Fibroblast of lung (primary cell): ENCODE measurements at regions not wholly inside any gene's neighbourhood (a gene's known extent, or its start where the extent isn't known, plus 50 kb on each side); places are given as distances from the start of the nearest gene placed in this dataset.

Source experiments
- DNase-seq, 2 donors: peaks; one replicate each; pipeline versions ENCODE4 v3.0.0 to v3.0.0-alpha.2; 2010; ENCODE audit warnings: low read depth in 2 of 2
- H2AFZ ChIP-seq: 2 replicates; pipeline ENCODE4 v1.5.1; 2012; ENCODE audit warnings: low read length, control low read depth, inconsistent platforms
- H3K27ac ChIP-seq: 2 replicates; pipeline ENCODE4 v1.5.1; 2011; ENCODE audit warnings: low read length, control low read depth; ENCODE audit not compliant: insufficient read depth
- H3K27me3 ChIP-seq: 2 replicates; pipeline ENCODE4 v1.5.1; 2011; ENCODE audit warnings: mild to moderate bottlenecking, low read length; ENCODE audit not compliant: control insufficient read depth, insufficient read depth
- H3K36me3 ChIP-seq: 2 replicates; pipeline ENCODE4 v1.5.1; 2011; ENCODE audit warnings: low read length; ENCODE audit not compliant: control insufficient read depth, insufficient read depth
- H3K4me1 ChIP-seq: 2 replicates; pipeline ENCODE4 v1.5.1; 2011; ENCODE audit warnings: low read length; ENCODE audit not compliant: control insufficient read depth, insufficient read depth; ENCODE audit errors: extremely low read depth
- H3K4me2 ChIP-seq: 2 replicates; pipeline ENCODE4 v1.5.1; 2011; ENCODE audit warnings: low read length, control low read depth; ENCODE audit not compliant: insufficient read depth; ENCODE audit errors: extremely low read depth
- H3K4me3 ChIP-seq, 4 experiments: fragments of 200-600 bp in 1 of 4; sonication (generic) in 1 of 4; replicated peaks in 1 of 4; 2 replicates each; pipeline ENCODE4 v1.5.1; 2011 to 2016; ENCODE audit warnings: low read length in 4 of 4, low read depth in 3 of 4, mild to moderate bottlenecking in 3 of 4, control low read depth in 2 of 4, inconsistent platforms in 1 of 4, mixed read lengths in 1 of 4; ENCODE audit not compliant: insufficient read depth in 1 of 4; ENCODE audit errors: control extremely low read depth in 1 of 4
- H3K79me2 ChIP-seq: 2 replicates; pipeline ENCODE4 v1.5.1; 2012; ENCODE audit warnings: mild to moderate bottlenecking, low read length, inconsistent platforms; ENCODE audit not compliant: control insufficient read depth, insufficient read depth
- H3K9ac ChIP-seq: 2 replicates; pipeline ENCODE4 v1.5.1; 2011; ENCODE audit warnings: mild to moderate bottlenecking, low read length, control low read depth; ENCODE audit not compliant: insufficient read depth
- H3K9me3 ChIP-seq: 2 replicates; pipeline ENCODE4 v1.5.1; 2012; ENCODE audit warnings: low read depth, low read length; ENCODE audit not compliant: control insufficient read depth, insufficient read depth
- H4K20me1 ChIP-seq: 2 replicates; pipeline ENCODE4 v1.5.1; 2011; ENCODE audit warnings: low read length; ENCODE audit not compliant: control insufficient read depth, insufficient read depth; ENCODE audit errors: extremely low read depth
- EZH2 ChIP-seq: IDR thresholded peaks from 2 replicates; pipeline ENCODE4 v1.5.1; 2012; ENCODE audit warnings: low read length, control low read depth, mild to moderate bottlenecking; ENCODE audit errors: missing control alignments
- TF ChIP-seq, protein P1 (sequence below), 2 donors: IDR thresholded peaks in 1 of 2; conservative IDR thresholded peaks in 1 of 2; 1 replicate in 1 of 2; 2 replicates in 1 of 2; pipeline ENCODE4 v1.5.1; 2011 to 2012; ENCODE audit warnings: low read length in 2 of 2, control low read depth in 1 of 2, inconsistent platforms in 1 of 2, low read depth in 1 of 2, mild to moderate bottlenecking in 1 of 2

DNA sequence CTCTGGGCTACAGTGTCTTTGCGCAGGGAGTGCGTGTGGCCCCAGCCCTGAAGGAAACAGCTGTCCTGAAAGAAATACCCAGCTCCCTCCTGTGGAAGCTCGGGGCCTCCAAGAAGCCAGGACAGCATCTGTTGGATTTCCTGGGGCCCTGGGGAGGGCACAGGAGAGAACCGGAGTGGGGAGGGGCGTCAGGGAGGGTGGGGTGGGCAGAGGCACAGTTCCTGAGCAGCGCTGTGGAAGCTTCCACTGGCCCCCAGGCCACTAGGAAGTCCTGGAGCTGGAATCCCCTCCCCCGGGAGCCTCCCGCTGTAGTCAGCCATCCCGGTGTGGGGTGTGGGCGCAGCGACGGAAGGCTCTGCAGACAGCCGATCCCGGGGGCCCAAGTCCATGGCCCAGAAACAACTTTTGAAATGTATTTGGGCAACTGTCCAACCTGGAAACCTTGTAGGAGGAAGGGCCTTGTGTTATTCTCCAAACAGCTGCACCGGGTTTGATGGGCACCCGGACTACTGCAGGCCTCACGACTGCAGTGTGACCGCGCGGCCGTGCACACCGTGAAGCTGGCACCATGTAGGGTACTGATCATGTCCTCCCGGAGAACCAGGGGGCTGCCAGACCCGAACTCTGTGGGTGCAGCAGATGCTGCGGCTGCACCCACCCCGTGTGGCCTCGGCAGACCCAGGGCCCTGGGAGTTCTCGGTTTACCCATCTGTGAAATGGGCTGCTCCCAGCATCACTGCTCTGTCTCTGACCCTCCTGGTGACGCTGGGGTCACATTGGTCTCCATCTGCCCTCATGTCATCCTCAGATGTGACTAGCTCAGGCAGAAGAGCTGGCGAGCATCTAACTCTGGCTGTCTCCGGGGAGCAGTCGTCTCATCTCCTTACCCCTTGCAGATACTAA lies 68.5 kb upstream of the HMX1 start:
- Histone ChIP-seq H3K9me3 (no peaks in the 10 kb centered on the region), H3K79me2 (no peaks in the 10 kb centered on the region), H3K9ac (no peak overlapping the region), H3K36me3 (no peaks in the 10 kb centered on the region), H3K4me2 (no peak overlapping the region), H3K27ac (no peak overlapping the region), H4K20me1 (no peaks in the 10 kb centered on the region), H3K4me3 (no peak overlapping the region), H3K4me1 (no peaks in the 10 kb centered on the region), H3K27me3 (no peaks in the 10 kb centered on the region), H2AFZ (no peak overlapping the region)
- TF ChIP-seq, protein P1, sequence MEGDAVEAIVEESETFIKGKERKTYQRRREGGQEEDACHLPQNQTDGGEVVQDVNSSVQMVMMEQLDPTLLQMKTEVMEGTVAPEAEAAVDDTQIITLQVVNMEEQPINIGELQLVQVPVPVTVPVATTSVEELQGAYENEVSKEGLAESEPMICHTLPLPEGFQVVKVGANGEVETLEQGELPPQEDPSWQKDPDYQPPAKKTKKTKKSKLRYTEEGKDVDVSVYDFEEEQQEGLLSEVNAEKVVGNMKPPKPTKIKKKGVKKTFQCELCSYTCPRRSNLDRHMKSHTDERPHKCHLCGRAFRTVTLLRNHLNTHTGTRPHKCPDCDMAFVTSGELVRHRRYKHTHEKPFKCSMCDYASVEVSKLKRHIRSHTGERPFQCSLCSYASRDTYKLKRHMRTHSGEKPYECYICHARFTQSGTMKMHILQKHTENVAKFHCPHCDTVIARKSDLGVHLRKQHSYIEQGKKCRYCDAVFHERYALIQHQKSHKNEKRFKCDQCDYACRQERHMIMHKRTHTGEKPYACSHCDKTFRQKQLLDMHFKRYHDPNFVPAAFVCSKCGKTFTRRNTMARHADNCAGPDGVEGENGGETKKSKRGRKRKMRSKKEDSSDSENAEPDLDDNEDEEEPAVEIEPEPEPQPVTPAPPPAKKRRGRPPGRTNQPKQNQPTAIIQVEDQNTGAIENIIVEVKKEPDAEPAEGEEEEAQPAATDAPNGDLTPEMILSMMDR (conservative IDR thresholded peaks at IDR 0.05 in 1 of 2, IDR thresholded peaks at IDR 0.05 in 1 of 2; ENCODE audit: low read depth in 1 of 2, low read length in 2 of 2) = no peak
- TF ChIP-seq EZH2 = no peak
- no peak for DNase-seq

DNA sequence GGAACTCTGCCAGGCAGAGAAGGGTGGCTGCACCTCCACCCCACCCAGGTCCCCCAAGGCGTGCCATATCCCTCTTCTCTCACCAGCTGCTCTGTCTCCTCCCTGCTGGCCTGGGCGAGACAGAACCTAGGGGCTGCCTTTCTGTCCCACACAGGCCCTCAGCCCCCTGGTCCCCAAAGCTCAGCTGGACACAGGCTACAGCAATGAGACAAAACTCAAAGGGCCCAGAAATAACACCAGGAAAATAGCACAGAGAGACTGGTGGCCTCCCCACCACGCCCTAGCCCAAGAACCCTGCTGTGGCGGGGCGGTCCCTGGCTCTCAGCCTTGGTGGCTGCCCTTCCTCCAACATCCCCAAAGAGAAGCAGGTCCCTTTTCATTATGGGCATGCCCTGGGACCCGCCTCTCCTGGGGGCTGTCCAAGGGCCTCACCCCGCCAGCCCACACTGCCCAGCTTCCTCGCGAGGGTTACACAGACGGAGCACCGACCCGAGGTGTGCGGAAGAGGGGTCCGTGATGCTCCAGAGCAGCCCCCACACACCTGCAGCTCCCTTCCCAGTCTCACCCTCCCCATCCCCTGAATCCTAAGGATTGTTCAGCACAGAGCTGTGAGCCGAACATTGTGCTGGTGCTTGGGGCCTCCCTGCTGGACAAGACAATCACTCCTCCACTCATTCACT lies 67.7 kb upstream of the HMX1 start:
- no peak overlapping the region for H3K9ac ChIP-seq
- H3K9me3 ChIP-seq = no peaks in the 10 kb centered on the region
- H3K4me2 ChIP-seq = no peak overlapping the region
- H3K4me1 ChIP-seq = no peaks in the 10 kb centered on the region
- no peaks in the 10 kb centered on the region for H4K20me1 ChIP-seq
- no peak overlapping the region for H2AFZ ChIP-seq
- DNase-seq = no peak
- no peak overlapping the region for H3K27ac ChIP-seq
- no peaks in the 10 kb centered on the region for H3K79me2 ChIP-seq
- no peaks in the 10 kb centered on the region for H3K27me3 ChIP-seq
- no peak overlapping the region for H3K4me3 ChIP-seq
- no peaks in the 10 kb centered on the region for H3K36me3 ChIP-seq
- TF ChIP-seq, protein P1 (conservative IDR thresholded peaks at IDR 0.05 in 1 of 2, IDR thresholded peaks at IDR 0.05 in 1 of 2; ENCODE audit: low read depth in 1 of 2, low read length in 2 of 2) = no peak
- no peak for TF ChIP-seq EZH2

GRCh38 chr4:8938623-8939022 lies 67.0 kb upstream of the HMX1 start:
- Histone ChIP-seq H3K4me3 (no peak overlapping the region), H2AFZ (no peak overlapping the region), H3K4me2 (no peak overlapping the region), H3K4me1 (no peaks in the 10 kb centered on the region), H3K9ac (no peak overlapping the region), H3K27ac (no peak overlapping the region), H3K79me2 (no peaks in the 10 kb centered on the region), H3K36me3 (no peaks in the 10 kb centered on the region), H3K9me3 (no peaks in the 10 kb centered on the region), H4K20me1 (no peaks in the 10 kb centered on the region), H3K27me3 (no peaks in the 10 kb centered on the region)
- DNase-seq = no peak
- no peak for TF ChIP-seq EZH2
- TF ChIP-seq, protein P1 (conservative IDR thresholded peaks at IDR 0.05 in 1 of 2, IDR thresholded peaks at IDR 0.05 in 1 of 2; ENCODE audit: low read depth in 1 of 2, low read length in 2 of 2) = no peak
